ENCODE measurements at regions not wholly inside any gene's neighbourhood (a gene's known extent, or its start where the extent isn't known, plus 50 kb on each side); places are given as distances from the start of the nearest gene placed in this dataset.
A peak's percentile ranks its signal among the peaks of the same experiment; 100 is the strongest.

DNA sequence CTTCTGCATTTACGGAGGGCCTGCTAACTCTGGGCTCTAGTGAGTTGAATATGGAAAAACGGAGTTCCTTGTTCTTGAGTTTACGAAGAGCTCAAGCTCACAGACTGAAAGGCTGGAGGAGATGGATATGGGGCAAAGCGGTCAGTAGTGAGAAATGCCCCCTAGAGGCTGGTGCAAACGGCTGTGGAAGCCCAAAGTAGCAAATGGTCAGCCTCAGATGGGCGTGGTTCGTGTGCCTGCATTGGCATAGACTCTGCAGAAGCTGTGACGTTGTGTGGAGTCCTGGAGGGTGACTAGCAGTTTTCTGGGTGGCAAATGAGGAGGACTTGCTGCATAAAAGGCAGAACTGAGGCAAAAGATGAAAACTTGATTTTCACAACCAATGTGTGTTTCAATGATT is 93.6 kb upstream of the TWIST2 start:
- Histone ChIP-seq H3K79me1 (ENCODE audit: low read length) (no peaks in the 10 kb centered on the region), H3K23ac (ENCODE audit: low read length) (no peak overlapping the region), H4K8ac (ENCODE audit: low read depth, low read length) (no peak overlapping the region), H3K4ac (ENCODE audit: low read depth, low read length) (no peak overlapping the region), H2BK5ac (ENCODE audit: low read depth, low read length, poor library complexity) (no peak overlapping the region), H3K14ac (ENCODE audit: low read length) (no peak overlapping the region), H3K18ac (ENCODE audit: low read length) (no peak overlapping the region), H4K12ac (ENCODE audit: low read depth, low read length) (no peak overlapping the region), H3K4me1 (ENCODE audit: control insufficient read depth in 1 of 2, insufficient read depth in 2 of 2, low read length in 2 of 2) (no peaks in the 10 kb centered on the region), H2AFZ (ENCODE audit: insufficient read depth, low read length, poor library complexity) (no peak overlapping the region), H3K4me3 (ENCODE audit: low read depth, low read length) (no peak overlapping the region), H3K4me2 (ENCODE audit: low read length) (no peak overlapping the region), H3K9me3 (ENCODE audit: insufficient read depth, low read depth, low read length) (peaks cover 3% of the 10 kb centered on the region), H2BK12ac (ENCODE audit: low read length) (no peak overlapping the region), H4K91ac (ENCODE audit: low read depth, low read length) (no peak overlapping the region), H3K9ac (ENCODE audit: low read length) (no peak overlapping the region), H3K27ac (ENCODE audit: low read depth, low read length) (no peak overlapping the region), H3K27me3 (ENCODE audit: insufficient read depth, low read length) (no peaks in the 10 kb centered on the region), H2AK5ac (ENCODE audit: low read length) (no peak overlapping the region), H2BK120ac (ENCODE audit: insufficient read depth, low read length, poor library complexity) (no peak overlapping the region), H3K36me3 (ENCODE audit: control insufficient read depth in 1 of 2, insufficient read depth in 2 of 2, low read length in 2 of 2) (no peaks in the 10 kb centered on the region), H3K79me2 (ENCODE audit: control insufficient read depth, insufficient read depth, low read length, poor library complexity) (no peaks in the 10 kb centered on the region)
- DNase-seq: peak in 1 of 2 donors; percentile 21
- no CpG with 5 or more reads among the region's 8 CpGs for WGBS (ENCODE audit: extremely low coverage, insufficient coverage, insufficient read length)

DNA sequence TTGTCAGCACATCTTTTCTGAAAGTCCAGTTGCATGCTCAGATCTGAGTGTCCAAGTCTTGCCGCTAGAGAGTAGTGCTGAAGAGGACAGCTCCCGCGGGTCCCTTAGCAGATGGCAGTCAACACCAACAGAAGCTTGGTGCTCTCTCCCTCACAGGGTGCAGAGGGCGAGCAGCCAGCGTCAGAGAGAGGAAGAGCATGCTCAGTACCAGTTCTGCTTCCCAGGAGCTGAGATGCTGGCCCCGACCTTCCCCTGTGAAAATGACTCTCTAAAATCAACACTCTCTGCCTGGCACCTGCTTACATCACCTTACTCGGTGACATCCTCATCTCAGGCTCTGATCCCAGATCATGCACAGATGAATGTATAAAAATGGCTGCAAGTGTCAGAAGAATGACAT is 86.0 kb upstream of the TWIST2 start:
- Histone ChIP-seq H3K9ac (ENCODE audit: low read length) (no peak overlapping the region), H3K9me3 (ENCODE audit: insufficient read depth, low read depth, low read length) (peaks cover 7% of the 10 kb centered on the region), H3K14ac (ENCODE audit: low read length) (no peak overlapping the region), H3K79me1 (ENCODE audit: low read length) (no peaks in the 10 kb centered on the region), H3K4ac (ENCODE audit: low read depth, low read length) (no peak overlapping the region), H3K23ac (ENCODE audit: low read length) (no peak overlapping the region), H2BK12ac (ENCODE audit: low read length) (no peak overlapping the region), H4K8ac (ENCODE audit: low read depth, low read length) (no peak overlapping the region), H2AK5ac (ENCODE audit: low read length) (no peak overlapping the region), H2AFZ (ENCODE audit: insufficient read depth, low read length, poor library complexity) (no peak overlapping the region), H3K4me1 (ENCODE audit: control insufficient read depth in 1 of 2, insufficient read depth in 2 of 2, low read length in 2 of 2) (no peaks in the 10 kb centered on the region), H3K18ac (ENCODE audit: low read length) (no peak overlapping the region), H4K12ac (ENCODE audit: low read depth, low read length) (no peak overlapping the region), H3K36me3 (ENCODE audit: control insufficient read depth in 1 of 2, insufficient read depth in 2 of 2, low read length in 2 of 2) (no peaks in the 10 kb centered on the region), H4K91ac (ENCODE audit: low read depth, low read length) (no peak overlapping the region), H3K4me3 (ENCODE audit: low read depth, low read length) (no peak overlapping the region), H3K27me3 (ENCODE audit: insufficient read depth, low read length) (no peaks in the 10 kb centered on the region), H3K27ac (ENCODE audit: low read depth, low read length) (no peak overlapping the region), H2BK120ac (ENCODE audit: insufficient read depth, low read length, poor library complexity) (no peak overlapping the region), H2BK5ac (ENCODE audit: low read depth, low read length, poor library complexity) (no peak overlapping the region), H3K79me2 (ENCODE audit: control insufficient read depth, insufficient read depth, low read length, poor library complexity) (no peaks in the 10 kb centered on the region), H3K4me2 (ENCODE audit: low read length) (no peak overlapping the region)
- no CpG with 5 or more reads among the region's 7 CpGs for WGBS (ENCODE audit: extremely low coverage, insufficient coverage, insufficient read length)
- DNase-seq: peak in 1 of 2 donors; percentile 11

DNA sequence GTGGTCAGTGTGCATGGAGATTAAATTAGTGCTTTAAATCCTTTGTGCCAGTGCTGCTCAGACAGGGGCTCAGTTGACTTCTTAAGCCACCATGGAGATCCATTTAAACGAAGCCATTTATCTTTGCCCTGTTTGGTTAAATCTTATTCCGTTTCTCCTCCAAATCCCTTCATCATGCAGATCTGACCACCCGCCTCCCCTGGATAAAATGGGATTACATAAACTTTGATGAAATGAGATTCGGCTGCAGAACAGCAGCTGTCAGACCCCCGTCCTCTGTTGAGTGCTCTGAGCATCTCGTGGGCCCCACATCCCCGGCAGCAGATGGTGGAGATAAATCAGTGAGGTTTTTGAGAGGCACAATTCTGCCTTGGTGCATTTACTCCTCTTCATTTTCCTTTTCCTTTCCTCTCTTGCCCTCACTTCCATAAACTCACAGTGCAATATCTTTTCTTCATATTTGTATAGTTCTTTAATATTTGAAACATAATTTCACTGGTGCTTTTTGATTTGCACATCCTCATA is 84.4 kb upstream of the TWIST2 start:
- Histone ChIP-seq H2AK5ac (ENCODE audit: low read length) (no peak overlapping the region), H2BK5ac (ENCODE audit: low read depth, low read length, poor library complexity) (no peak overlapping the region), H2BK120ac (ENCODE audit: insufficient read depth, low read length, poor library complexity) (no peak overlapping the region), H2BK12ac (ENCODE audit: low read length) (no peak overlapping the region), H3K23ac (ENCODE audit: low read length) (no peak overlapping the region), H3K4ac (ENCODE audit: low read depth, low read length) (no peak overlapping the region), H3K4me3 (ENCODE audit: low read depth, low read length) (no peak overlapping the region), H3K14ac (ENCODE audit: low read length) (no peak overlapping the region), H3K36me3 (ENCODE audit: control insufficient read depth in 1 of 2, insufficient read depth in 2 of 2, low read length in 2 of 2) (no peaks in the 10 kb centered on the region), H3K4me1 (ENCODE audit: control insufficient read depth in 1 of 2, insufficient read depth in 2 of 2, low read length in 2 of 2) (no peaks in the 10 kb centered on the region), H3K4me2 (ENCODE audit: low read length) (no peak overlapping the region), H2AFZ (ENCODE audit: insufficient read depth, low read length, poor library complexity) (no peak overlapping the region), H4K8ac (ENCODE audit: low read depth, low read length) (no peak overlapping the region), H3K79me2 (ENCODE audit: control insufficient read depth, insufficient read depth, low read length, poor library complexity) (no peaks in the 10 kb centered on the region), H3K9ac (ENCODE audit: low read length) (no peak overlapping the region), H3K9me3 (ENCODE audit: insufficient read depth, low read depth, low read length) (peaks cover 7% of the 10 kb centered on the region), H3K18ac (ENCODE audit: low read length) (no peak overlapping the region), H3K27ac (ENCODE audit: low read depth, low read length) (no peak overlapping the region), H4K12ac (ENCODE audit: low read depth, low read length) (no peak overlapping the region), H3K79me1 (ENCODE audit: low read length) (no peaks in the 10 kb centered on the region), H4K91ac (ENCODE audit: low read depth, low read length) (no peak overlapping the region), H3K27me3 (ENCODE audit: insufficient read depth, low read length) (no peaks in the 10 kb centered on the region)
- WGBS (ENCODE audit: extremely low coverage, insufficient coverage, insufficient read length): no CpG with 5 or more reads among the region's 7 CpGs
- DNase-seq: no peak

- Histone ChIP-seq H4K8ac (ENCODE audit: low read depth, low read length) (no peak overlapping the region), H3K4me1 (ENCODE audit: control insufficient read depth in 1 of 2, insufficient read depth in 2 of 2, low read length in 2 of 2) (no peaks in the 10 kb centered on the region), H3K27ac (ENCODE audit: low read depth, low read length) (no peak overlapping the region), H2BK12ac (ENCODE audit: low read length) (no peak overlapping the region), H3K4me2 (ENCODE audit: low read length) (no peak overlapping the region), H3K4me3 (ENCODE audit: low read depth, low read length) (no peak overlapping the region), H2AK5ac (ENCODE audit: low read length) (no peak overlapping the region), H3K79me2 (ENCODE audit: control insufficient read depth, insufficient read depth, low read length, poor library complexity) (no peaks in the 10 kb centered on the region), H3K14ac (ENCODE audit: low read length) (no peak overlapping the region), H3K18ac (ENCODE audit: low read length) (no peak overlapping the region), H3K79me1 (ENCODE audit: low read length) (no peaks in the 10 kb centered on the region), H2BK5ac (ENCODE audit: low read depth, low read length, poor library complexity) (no peak overlapping the region), H3K36me3 (ENCODE audit: control insufficient read depth in 1 of 2, insufficient read depth in 2 of 2, low read length in 2 of 2) (no peaks in the 10 kb centered on the region), H4K12ac (ENCODE audit: low read depth, low read length) (no peak overlapping the region), H2AFZ (ENCODE audit: insufficient read depth, low read length, poor library complexity) (no peak overlapping the region), H3K27me3 (ENCODE audit: insufficient read depth, low read length) (no peaks in the 10 kb centered on the region), H2BK120ac (ENCODE audit: insufficient read depth, low read length, poor library complexity) (no peak overlapping the region), H4K91ac (ENCODE audit: low read depth, low read length) (no peak overlapping the region), H3K9ac (ENCODE audit: low read length) (no peak overlapping the region), H3K4ac (ENCODE audit: low read depth, low read length) (no peak overlapping the region), H3K23ac (ENCODE audit: low read length) (no peak overlapping the region), H3K9me3 (ENCODE audit: insufficient read depth, low read depth, low read length) (peaks cover 5% of the 10 kb centered on the region)
- DNase-seq: no peak
- WGBS (ENCODE audit: extremely low coverage, insufficient coverage, insufficient read length): no CpG with 5 or more reads among the region's 8 CpGs
These were observed 82.3 kb upstream of the TWIST2 start for GRCh38 chr2:238765590-238765989.

Data from trophoblast cell (in vitro differentiated cells and primary cell).